HG03095 (cell line): ENCODE measurements at regions not wholly inside any gene's neighbourhood (a gene's known extent, or its start where the extent isn't known, plus 50 kb on each side); places are given as distances from the start of the nearest gene placed in this dataset.

ENCODE experiments used
- ATAC-seq: cut with Tn5 transposase; IDR thresholded peaks from one replicate; pipeline ENCODE4 v1.9.1; 2021; ENCODE audit warnings: moderate library complexity; ENCODE audit not compliant: unreplicated experiment

DNA sequence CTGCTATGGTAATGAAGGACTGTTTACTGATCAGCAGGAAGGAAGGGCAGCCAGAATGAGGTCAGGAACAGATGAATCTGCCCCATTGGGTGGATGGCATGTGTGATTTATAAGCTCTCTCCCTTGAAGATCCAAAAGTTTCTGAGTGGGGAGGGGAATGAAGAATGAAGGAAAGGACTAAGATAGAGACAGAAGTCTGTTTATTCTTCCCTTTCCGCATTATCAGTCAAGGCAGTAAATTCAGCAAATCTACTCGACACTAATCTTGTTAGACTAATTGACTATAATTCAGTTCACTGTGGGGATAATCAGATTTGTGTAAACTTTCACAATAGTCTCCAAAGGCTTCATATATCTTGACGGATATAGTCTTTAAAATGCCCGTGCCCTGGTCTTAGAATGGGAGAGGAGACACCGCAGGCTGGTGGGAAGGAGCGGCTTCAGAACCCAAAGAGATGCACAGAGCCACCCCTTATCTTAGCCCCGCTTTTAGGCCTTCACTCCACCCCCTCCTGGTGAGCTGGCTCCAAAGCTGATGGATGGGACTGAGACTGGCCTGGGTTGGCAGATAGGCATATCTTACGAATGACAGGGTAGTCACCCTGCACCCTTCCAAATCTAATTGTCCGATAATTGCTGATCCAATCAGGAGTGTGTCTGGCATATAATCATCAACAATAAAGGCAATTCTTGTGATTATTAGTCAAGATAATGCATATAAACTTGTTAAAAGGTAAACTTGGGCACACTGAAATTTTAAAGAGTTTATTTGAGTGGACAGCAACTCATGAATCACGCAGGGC is 76.0 kb upstream of the PPM1J start:
- ATAC-seq: no peak

DNA sequence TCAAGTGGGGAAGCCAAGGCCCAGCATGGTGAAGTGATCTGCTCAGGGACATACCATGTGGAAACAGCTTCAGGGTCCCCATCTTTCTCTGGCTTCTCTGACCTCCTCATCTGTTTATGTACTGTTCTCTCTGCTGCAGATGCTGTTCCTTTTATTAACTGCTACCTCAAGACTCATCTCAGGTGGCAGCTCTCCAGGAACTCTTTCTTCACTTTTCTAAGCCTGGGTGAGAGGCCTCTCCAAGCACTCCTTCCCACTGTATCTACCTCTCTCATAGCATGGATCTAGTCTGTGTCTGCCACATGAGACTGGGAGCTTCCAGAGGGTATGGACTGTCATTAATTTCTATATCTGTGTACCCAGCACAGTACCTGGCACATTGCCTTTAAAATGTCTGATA is 73.4 kb upstream of the PPM1J start:
- ATAC-seq: no peak

GRCh38 chr1:112788054-112788453 is 72.9 kb upstream of the PPM1J start:
- no peak for ATAC-seq

DNA sequence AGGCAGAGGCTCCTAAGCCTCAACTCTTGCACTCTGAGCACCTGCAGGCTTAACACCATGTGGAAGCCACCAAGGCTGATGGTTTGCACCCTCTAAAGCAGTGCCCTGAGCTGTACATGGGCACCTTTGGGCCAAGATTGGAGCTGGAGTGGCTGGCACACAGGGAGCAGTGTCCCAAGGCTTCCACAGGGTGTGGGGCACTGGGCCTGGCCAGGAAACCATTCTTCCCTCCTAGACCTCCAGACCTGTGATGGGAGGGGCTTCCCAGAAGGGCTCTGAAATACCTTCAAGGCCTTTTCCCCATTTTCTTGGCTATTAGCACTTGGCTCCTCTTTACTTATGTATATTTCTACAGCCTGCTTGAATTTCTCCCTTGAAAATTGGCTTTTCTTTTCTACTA is 67.9 kb upstream of the PPM1J start:
- ATAC-seq: no peak

DNA sequence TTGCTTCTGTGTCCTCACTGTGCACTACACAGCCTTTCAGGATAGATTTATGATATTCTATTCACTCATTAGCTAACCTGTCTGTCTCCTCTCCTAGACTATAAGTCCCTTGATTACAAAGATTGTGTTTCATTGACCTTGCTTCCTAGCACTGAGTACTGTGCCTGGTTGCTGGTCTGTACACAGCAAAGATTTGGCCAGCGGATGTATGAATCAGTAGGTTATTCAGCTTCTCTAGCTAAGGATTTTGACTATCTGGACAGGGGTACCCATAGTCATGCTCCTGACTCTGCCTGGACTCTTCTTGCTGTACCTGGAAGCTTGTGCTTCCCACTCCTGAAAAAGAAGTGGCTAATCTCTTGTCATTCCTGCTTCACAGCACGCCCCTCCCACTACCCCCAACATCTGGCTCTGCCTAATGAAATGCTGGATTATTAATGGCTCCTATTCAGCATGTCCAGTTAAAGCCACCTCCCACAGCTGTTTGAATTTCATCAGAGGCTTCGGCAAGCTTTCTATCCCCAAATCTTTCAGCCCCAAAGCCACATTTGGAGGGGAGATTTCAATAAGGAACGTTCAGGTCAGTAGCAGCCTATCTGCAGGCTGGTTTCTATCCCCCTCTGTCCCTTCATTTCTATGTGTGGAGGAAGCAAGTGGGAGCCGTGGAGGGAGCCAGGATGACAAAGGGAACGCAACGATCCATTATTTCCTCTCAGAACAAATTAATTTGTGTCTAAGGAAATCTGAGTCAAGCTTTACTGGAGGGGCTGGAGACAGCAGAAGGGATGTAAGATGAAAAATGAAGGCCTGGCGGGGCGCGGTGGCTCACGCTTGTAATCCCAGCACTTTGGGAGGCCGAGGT is 64.8 kb upstream of the PPM1J start:
- no peak for ATAC-seq

GRCh38 chr1:112778137-112778536 is 63.0 kb upstream of the PPM1J start:
- no peak for ATAC-seq

- no peak for ATAC-seq
Measured at GRCh38 chr1:112776688-112777087, 61.6 kb upstream of the PPM1J start.

- ATAC-seq: no peak
Measured at GRCh38 chr1:112772781-112773180, 57.6 kb upstream of the PPM1J start.

GRCh38 chr1:112770724-112771123 is 55.6 kb upstream of the PPM1J start:
- ATAC-seq: no peak

GRCh38 chr1:112769611-112770010 is 54.5 kb upstream of the PPM1J start:
- no peak for ATAC-seq

DNA sequence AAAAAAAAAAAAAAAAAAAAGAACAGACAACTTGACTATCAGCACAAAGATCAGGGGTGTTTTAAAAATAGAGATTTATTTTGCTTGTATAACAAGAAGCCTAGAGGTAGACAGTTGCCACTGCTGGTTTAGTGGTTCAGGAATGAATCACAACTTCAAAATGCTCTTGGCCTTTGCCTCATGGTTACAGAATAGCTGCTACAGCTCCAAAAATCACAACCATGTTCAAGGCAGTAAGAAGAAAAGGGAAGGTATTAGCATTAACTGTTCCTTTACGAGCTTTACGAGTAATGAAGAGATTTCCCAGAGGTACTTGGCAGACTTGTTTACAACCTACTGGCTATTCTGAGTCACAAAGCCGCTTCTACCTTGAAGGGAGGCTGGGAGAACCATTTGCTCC is 52.5 kb upstream of the PPM1J start:
- no peak for ATAC-seq
